WTC11 (cell line): ENCODE measurements at regions not wholly inside any gene's neighbourhood (a gene's known extent, or its start where the extent isn't known, plus 50 kb on each side); places are given as distances from the start of the nearest gene placed in this dataset.
"Not testable (repeated sequence)": the region's sequence is repeated elsewhere in the genome, so short reads cannot be mapped to it uniquely, and the experiment has no call there.

ENCODE experiments used
- ATF1 ChIP-seq: sonication (generic); formaldehyde crosslinking; IDR thresholded peaks from 2 replicates; pipeline ENCODE4 v1.8.1; 2023; ENCODE audit warnings: mild to moderate bottlenecking, moderate library complexity, missing genetic modification reagents
- CTCF ChIP-seq: fragments of 200-600 bp; IDR thresholded peaks from 2 replicates; pipeline ENCODE4 v1.8.0; 2022; ENCODE audit warnings: antibody characterized with exemption
- E2F4 ChIP-seq: sonication (generic); formaldehyde crosslinking; IDR thresholded peaks from 2 replicates; pipeline ENCODE4 v1.8.1; 2022; ENCODE audit warnings: low read depth, mild to moderate bottlenecking, moderate library complexity, missing genetic modification reagents, borderline replicate concordance
- GABPB1 ChIP-seq: sonication (generic); formaldehyde crosslinking; IDR thresholded peaks from 2 replicates; pipeline ENCODE4 v1.8.1; 2023; ENCODE audit warnings: mild to moderate bottlenecking, missing genetic modification reagents
- JAZF1 ChIP-seq: fragments of 250-450 bp; sonication (Bioruptor Pico); IDR thresholded peaks from 2 replicates; pipeline ENCODE4 v1.9.0; 2021; ENCODE audit warnings: moderate library complexity, mild to moderate bottlenecking, inconsistent platforms
- MAX ChIP-seq: sonication (generic); formaldehyde crosslinking; IDR thresholded peaks from 2 replicates; pipeline ENCODE4 v1.8.0; 2022; ENCODE audit warnings: mild to moderate bottlenecking, missing genetic modification reagents
- NR2C2 ChIP-seq: sonication (generic); formaldehyde crosslinking; IDR thresholded peaks from 2 replicates; pipeline ENCODE4 v1.8.0; 2022; ENCODE audit warnings: mild to moderate bottlenecking, missing genetic modification reagents
- SP1 ChIP-seq: sonication (generic); formaldehyde crosslinking; conservative IDR thresholded peaks from 2 replicates; pipeline ENCODE4 v1.8.1; 2022; ENCODE audit warnings: missing genetic modification reagents

GRCh38 chr15:77895145-77895544 is 182.4 kb downstream of the TBC1D2B start:
- TF ChIP-seq CTCF; JAZF1 (CRISPR knock-in tag); NR2C2 (CRISPR knock-in tag); SP1 (CRISPR knock-in tag); GABPB1 (CRISPR knock-in tag); E2F4 (CRISPR knock-in tag); MAX; ATF1 (CRISPR knock-in tag): not testable (repeated sequence)
